ENCODE measurements at regions not wholly inside any gene's neighbourhood (a gene's known extent, or its start where the extent isn't known, plus 50 kb on each side); places are given as distances from the start of the nearest gene placed in this dataset.

- TF ChIP-seq CTCF (IDR thresholded peaks at IDR 0.05; ENCODE audit: low read length) = no peak
- TF ChIP-seq EZH2 (optimal IDR thresholded peaks at IDR 0.05; ENCODE audit: low read depth, low read length) = no peak
- TF ChIP-seq EZH2phosphoT487 (IDR thresholded peaks at IDR 0.05; ENCODE audit: low read length) = no peak
These were observed 596.7 kb upstream of the ATP2B1 start for GRCh38 chr12:90305379-90305778.
